Cardiac fibroblast (primary cell): ENCODE measurements at regions not wholly inside any gene's neighbourhood (a gene's known extent, or its start where the extent isn't known, plus 50 kb on each side); places are given as distances from the start of the nearest gene placed in this dataset.

Experiments used
- DNase-seq, 2 donors: peaks; one replicate each; pipeline versions ENCODE4 v3.0.0 to v3.0.0-alpha.2; 2010; ENCODE audit warnings: low read depth in 2 of 2
- H3K4me3 ChIP-seq, 2 donors: replicated peaks in 1 of 2; 1 replicate in 1 of 2; 2 replicates in 1 of 2; pipeline ENCODE4 v1.5.1; 2011; ENCODE audit warnings: low read depth in 2 of 2, low read length in 2 of 2, mild to moderate bottlenecking in 2 of 2, moderate library complexity in 1 of 2
- TF ChIP-seq, protein P1 (sequence below): IDR thresholded peaks from one replicate; pipeline ENCODE4 v1.5.1; 2011; ENCODE audit warnings: low read depth, mild to moderate bottlenecking, low read length, inconsistent platforms

DNA sequence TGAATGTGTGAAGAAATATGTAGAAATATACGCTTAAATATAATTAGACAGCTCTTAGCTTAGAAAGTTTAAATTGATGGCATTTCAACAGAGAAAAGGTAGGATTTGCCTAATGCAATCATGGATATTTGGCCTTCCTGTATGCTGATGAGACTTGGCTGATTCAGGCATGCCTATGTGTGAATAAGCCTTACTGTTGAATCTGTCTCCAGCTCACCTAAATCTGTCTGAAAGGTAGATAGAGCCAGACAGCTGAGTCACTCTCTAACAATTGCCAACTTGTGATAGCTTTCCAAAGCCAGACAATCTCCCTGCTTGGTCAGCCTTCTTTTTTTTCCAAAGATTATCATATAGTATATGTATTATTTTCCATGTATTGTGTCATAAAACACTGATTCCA is 92.8 kb upstream of the FLRT2 start:
- TF ChIP-seq, protein P1, sequence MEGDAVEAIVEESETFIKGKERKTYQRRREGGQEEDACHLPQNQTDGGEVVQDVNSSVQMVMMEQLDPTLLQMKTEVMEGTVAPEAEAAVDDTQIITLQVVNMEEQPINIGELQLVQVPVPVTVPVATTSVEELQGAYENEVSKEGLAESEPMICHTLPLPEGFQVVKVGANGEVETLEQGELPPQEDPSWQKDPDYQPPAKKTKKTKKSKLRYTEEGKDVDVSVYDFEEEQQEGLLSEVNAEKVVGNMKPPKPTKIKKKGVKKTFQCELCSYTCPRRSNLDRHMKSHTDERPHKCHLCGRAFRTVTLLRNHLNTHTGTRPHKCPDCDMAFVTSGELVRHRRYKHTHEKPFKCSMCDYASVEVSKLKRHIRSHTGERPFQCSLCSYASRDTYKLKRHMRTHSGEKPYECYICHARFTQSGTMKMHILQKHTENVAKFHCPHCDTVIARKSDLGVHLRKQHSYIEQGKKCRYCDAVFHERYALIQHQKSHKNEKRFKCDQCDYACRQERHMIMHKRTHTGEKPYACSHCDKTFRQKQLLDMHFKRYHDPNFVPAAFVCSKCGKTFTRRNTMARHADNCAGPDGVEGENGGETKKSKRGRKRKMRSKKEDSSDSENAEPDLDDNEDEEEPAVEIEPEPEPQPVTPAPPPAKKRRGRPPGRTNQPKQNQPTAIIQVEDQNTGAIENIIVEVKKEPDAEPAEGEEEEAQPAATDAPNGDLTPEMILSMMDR, result no peak
- peak in 1 of 2 donors; percentile 74 for DNase-seq
- no peak overlapping the region for H3K4me3 ChIP-seq

DNA sequence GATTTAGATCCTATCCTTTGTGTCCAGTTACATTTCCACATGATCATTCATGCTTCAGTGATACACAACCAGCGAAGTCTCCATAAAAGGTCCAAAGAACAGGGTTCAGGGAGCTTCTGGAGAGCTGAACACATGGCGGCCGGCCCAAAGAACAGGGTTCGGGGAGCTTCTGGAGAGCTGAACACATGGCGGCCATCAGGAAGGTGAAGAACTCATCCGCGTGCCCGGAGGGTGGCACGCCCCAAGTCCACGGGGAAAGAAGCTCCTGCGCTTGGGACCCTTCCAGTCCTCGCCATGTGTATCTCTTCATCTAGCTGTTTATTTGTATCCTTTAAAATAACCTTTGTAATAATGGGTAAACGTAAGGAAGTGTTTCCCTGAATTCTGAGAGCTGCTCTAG is 91.9 kb upstream of the FLRT2 start:
- TF ChIP-seq, protein P1, result no peak
- DNase-seq, result no peak
- H3K4me3 ChIP-seq, result no peak overlapping the region

DNA sequence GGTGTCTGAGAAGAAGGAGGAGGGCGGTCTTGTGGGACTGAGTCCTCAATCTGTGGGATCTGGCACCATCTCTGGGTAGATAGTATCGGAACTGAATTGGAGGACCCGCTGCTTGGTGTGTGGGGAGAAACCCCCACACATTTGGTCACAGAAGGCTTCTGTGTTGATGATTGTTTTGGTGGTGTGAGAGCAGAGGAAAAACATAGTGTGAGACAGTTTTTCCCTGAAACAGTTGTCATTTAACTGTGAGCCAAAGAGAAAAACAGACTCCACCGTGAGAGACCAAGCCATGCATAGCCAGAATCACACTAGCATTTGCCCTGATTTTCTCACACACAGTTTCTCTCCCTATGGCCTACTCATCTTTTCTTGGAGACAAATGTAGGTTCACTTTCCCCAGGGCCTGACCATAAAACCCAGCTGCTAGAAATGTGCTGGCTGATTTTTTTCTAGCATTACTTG is 91.4 kb upstream of the FLRT2 start:
- H3K4me3 ChIP-seq, result no peak overlapping the region
- TF ChIP-seq, protein P1, result no peak
- no peak for DNase-seq

DNA sequence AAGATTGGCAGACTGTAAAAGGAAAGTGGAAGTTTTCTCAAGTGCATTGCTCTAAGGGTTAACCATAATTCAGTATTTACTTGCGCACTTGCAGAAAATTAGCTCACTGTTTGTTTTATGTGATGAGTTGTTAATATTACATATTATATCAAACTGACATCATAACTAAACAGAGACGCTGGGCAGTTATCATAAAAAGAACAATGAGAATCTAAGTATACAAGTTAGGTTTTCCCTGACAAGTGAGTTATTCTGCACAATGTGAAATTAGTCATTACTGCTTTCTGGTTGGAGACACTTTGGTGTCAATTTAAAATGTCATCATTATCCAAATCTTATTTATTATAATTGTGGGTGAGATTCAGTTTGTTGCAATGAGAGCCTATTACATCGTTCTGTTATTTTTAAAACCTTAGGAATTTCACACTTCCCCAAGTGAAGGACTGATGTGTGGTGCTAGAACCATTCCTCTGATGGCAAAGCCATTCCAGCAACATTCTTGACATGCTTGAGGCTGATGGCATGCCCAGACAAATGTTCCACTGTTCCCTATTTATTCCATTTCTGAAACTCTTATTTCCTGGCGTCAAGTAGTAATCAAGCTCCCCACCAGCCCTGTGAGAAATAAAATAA is 90.1 kb upstream of the FLRT2 start:
- H3K4me3 ChIP-seq, result no peak overlapping the region
- DNase-seq, result peak; percentile 50 to 77
- TF ChIP-seq, protein P1, result no peak

DNA sequence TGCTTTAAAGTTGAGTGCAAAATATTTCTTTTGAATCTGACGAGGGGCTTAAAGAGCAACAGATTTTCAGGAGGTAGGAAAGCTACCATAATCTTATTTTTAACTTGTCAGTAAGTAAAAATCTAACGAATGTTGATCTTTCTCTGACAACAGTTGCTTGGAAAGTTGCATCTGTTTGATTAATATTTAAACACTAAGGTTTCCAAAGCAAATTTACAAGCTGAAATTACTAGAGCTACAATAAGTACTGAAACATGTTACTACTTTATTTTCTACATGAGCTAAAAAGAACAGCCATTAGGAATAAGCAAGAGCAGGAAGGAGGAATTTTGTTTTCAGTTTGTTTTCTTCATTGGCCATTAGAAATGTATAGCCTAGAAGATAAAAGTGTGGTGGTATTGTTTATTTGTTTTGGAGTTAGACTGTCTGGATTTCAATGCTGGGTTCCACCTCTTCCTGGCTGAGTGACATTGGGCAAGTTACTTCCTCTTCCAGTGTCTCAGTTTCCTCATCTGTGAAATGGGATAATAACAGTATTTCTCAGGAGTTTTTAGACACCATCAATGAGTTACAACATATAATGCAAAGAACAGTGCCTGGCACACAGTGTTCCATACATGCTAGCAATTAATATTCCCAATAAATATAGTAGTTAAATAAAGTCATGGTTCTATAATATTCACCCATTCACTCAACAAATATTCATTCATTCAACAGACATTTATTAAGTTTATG is 87.9 kb upstream of the FLRT2 start:
- H3K4me3 ChIP-seq, result no peak overlapping the region
- TF ChIP-seq, protein P1, result no peak
- no peak for DNase-seq

DNA sequence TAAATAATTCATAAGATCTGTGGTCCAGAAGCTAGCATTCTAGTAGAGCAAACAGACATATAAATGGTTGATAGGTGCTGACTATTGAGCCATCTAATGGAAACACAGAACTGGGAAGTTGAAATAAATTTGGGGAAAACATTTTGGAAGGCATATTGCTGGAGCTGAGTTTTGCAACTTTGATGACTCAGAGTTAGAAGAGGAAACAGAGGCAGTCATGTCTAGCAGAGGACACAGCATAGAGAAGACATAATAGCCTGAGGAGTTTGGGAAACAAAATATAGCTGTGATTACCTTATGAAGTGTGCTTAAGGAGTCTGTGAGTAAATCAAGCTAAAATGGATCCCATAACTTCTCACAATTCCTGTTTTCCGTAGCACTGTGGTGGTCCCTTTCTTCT is 86.9 kb upstream of the FLRT2 start:
- TF ChIP-seq, protein P1, result no peak
- peak; percentile 16 to 27 for DNase-seq
- no peak overlapping the region for H3K4me3 ChIP-seq
